ENCODE measurements at regions not wholly inside any gene's neighbourhood (a gene's known extent, or its start where the extent isn't known, plus 50 kb on each side); places are given as distances from the start of the nearest gene placed in this dataset.

DNA sequence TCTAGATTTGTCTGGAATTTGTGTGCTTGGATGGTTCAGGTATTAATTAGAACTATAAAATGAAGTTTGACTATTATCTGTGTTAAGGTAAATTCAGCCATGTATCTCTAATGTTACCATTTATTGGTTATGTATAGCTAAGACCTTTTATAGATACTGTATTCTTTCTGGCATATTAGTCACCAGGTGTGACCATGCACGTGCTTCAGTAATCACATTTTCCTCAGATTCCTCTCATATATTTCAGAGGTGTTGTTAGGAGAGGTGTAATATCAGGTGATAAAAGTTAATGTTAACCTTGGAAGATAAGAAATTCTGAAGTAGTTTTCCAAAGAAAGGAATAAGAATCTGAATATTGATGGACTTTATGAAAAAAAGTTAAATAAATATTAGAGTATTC, 194.5 kb upstream of the KHDRBS2 start:
- Histone ChIP-seq H3K4me1 (ENCODE audit: low read depth, poor library complexity, severe bottlenecking) (no peaks in the 10 kb centered on the region), H4K20me1 (ENCODE audit: insufficient read depth) (no peaks in the 10 kb centered on the region), H3K4me3 (IDR thresholded peaks at IDR 0.05; ENCODE audit: insufficient read depth, low read depth, low read length) (no peak overlapping the region), H3K9ac (no peak overlapping the region), H3K4me2 (no peak overlapping the region), H3K27ac (no peak overlapping the region), H3K27me3 (ENCODE audit: insufficient read depth, low read depth) (no peaks in the 10 kb centered on the region), H2AFZ (ENCODE audit: low read depth) (no peak overlapping the region), H3K36me3 (ENCODE audit: insufficient read depth) (no peaks in the 10 kb centered on the region), H3K79me2 (ENCODE audit: insufficient read depth, low read depth) (no peaks in the 10 kb centered on the region)
- TF ChIP-seq, protein P1, sequence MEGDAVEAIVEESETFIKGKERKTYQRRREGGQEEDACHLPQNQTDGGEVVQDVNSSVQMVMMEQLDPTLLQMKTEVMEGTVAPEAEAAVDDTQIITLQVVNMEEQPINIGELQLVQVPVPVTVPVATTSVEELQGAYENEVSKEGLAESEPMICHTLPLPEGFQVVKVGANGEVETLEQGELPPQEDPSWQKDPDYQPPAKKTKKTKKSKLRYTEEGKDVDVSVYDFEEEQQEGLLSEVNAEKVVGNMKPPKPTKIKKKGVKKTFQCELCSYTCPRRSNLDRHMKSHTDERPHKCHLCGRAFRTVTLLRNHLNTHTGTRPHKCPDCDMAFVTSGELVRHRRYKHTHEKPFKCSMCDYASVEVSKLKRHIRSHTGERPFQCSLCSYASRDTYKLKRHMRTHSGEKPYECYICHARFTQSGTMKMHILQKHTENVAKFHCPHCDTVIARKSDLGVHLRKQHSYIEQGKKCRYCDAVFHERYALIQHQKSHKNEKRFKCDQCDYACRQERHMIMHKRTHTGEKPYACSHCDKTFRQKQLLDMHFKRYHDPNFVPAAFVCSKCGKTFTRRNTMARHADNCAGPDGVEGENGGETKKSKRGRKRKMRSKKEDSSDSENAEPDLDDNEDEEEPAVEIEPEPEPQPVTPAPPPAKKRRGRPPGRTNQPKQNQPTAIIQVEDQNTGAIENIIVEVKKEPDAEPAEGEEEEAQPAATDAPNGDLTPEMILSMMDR (conservative IDR thresholded peaks at IDR 0.05; ENCODE audit: low read depth, low read length): no peak

DNA sequence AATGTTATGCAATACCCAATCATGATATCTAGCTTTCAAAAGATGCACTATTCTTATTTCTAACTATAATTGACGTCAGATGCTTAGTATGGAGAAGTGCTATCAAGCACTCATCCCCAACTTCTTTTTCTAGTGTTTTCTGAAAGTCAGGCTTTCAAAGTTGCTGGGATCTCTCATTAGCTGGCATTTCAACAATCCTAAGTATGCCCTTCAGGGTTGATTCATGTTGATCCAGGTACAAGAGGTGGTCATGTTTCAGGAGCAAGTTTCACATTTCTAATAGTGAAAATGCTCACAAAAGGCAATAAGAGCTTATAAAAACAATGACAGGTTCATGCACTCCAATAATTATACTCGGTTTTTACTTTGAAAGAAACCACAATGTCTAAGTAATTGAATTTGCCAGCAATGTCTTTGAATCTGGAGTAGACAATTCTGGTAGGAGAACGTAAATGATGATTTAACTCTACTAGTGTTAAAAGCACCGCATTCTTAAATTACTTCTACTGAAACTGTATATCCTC, 193.7 kb upstream of the KHDRBS2 start:
- Histone ChIP-seq H3K4me3 (IDR thresholded peaks at IDR 0.05; ENCODE audit: insufficient read depth, low read depth, low read length) (no peak overlapping the region), H3K4me1 (ENCODE audit: low read depth, poor library complexity, severe bottlenecking) (no peaks in the 10 kb centered on the region), H3K9ac (no peak overlapping the region), H3K27me3 (ENCODE audit: insufficient read depth, low read depth) (no peaks in the 10 kb centered on the region), H3K79me2 (ENCODE audit: insufficient read depth, low read depth) (no peaks in the 10 kb centered on the region), H3K4me2 (no peak overlapping the region), H2AFZ (ENCODE audit: low read depth) (no peak overlapping the region), H4K20me1 (ENCODE audit: insufficient read depth) (no peaks in the 10 kb centered on the region), H3K36me3 (ENCODE audit: insufficient read depth) (no peaks in the 10 kb centered on the region), H3K27ac (no peak overlapping the region)
- TF ChIP-seq, protein P1 (conservative IDR thresholded peaks at IDR 0.05; ENCODE audit: low read depth, low read length): no peak

DNA sequence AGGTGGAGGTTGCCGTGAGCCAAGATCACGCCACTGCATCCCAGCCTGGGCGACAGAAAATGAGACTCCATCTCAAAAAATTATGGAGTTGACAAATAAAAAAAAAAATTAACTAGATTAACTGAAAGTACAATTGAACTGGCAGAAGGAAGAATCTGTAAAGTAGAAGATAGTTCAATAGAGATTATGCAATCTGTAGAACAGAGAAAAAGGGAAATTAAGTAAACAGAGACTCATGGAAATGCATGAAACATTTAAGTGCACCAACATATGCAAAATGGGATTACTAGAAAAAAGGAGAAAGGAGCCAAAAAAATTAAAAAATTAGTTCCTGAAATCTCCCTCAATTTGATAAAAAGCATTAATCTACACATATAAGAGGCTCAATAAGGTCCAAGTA, 188.8 kb upstream of the KHDRBS2 start:
- no peak overlapping the region for H3K4me3 ChIP-seq (IDR thresholded peaks at IDR 0.05; ENCODE audit: insufficient read depth, low read depth, low read length)
- no peaks in the 10 kb centered on the region for H3K27me3 ChIP-seq (ENCODE audit: insufficient read depth, low read depth)
- H4K20me1 ChIP-seq (ENCODE audit: insufficient read depth): no peaks in the 10 kb centered on the region
- no peaks in the 10 kb centered on the region for H3K4me1 ChIP-seq (ENCODE audit: low read depth, poor library complexity, severe bottlenecking)
- H3K79me2 ChIP-seq (ENCODE audit: insufficient read depth, low read depth): no peaks in the 10 kb centered on the region
- no peaks in the 10 kb centered on the region for H3K36me3 ChIP-seq (ENCODE audit: insufficient read depth)
- no peak overlapping the region for H2AFZ ChIP-seq (ENCODE audit: low read depth)
- H3K4me2 ChIP-seq: no peak overlapping the region
- H3K9ac ChIP-seq: no peak overlapping the region
- no peak overlapping the region for H3K27ac ChIP-seq
- TF ChIP-seq, protein P1 (conservative IDR thresholded peaks at IDR 0.05; ENCODE audit: low read depth, low read length): no peak

DNA sequence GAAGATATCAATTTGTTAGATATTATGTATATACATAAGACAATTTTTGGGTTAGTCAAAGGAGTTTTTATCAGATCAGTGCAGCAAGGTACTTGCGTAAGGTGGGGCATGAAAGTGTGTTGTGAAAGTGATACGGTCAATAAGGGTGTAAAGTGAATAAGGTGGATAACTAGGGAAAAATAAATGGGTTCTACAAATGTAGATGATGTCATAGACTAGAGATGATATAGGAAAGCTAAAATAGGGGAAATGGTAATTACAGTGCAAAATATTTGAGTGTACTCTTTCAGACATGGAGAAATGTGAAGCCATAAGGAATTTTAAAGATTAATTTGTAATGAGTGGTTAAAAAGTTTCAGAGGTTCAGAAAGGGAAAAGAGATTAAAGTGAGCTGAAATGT, 180.6 kb upstream of the KHDRBS2 start:
- H3K4me1 ChIP-seq (ENCODE audit: low read depth, poor library complexity, severe bottlenecking): no peaks in the 10 kb centered on the region
- TF ChIP-seq, protein P1 (conservative IDR thresholded peaks at IDR 0.05; ENCODE audit: low read depth, low read length): no peak

More for the DNA sequence above, 180.6 kb upstream of the KHDRBS2 start:
- Histone ChIP-seq H3K27ac (no peak overlapping the region), H2AFZ (ENCODE audit: low read depth) (no peak overlapping the region), H4K20me1 (ENCODE audit: insufficient read depth) (no peaks in the 10 kb centered on the region), H3K4me3 (IDR thresholded peaks at IDR 0.05; ENCODE audit: insufficient read depth, low read depth, low read length) (no peak overlapping the region), H3K79me2 (ENCODE audit: insufficient read depth, low read depth) (no peaks in the 10 kb centered on the region), H3K27me3 (ENCODE audit: insufficient read depth, low read depth) (no peaks in the 10 kb centered on the region), H3K36me3 (ENCODE audit: insufficient read depth) (no peaks in the 10 kb centered on the region), H3K4me2 (no peak overlapping the region), H3K9ac (no peak overlapping the region)
